ENCODE measurements at regions not wholly inside any gene's neighbourhood (a gene's known extent, or its start where the extent isn't known, plus 50 kb on each side); places are given as distances from the start of the nearest gene placed in this dataset.

- peak overlapping the region; percentile 36 for H3K4me3 ChIP-seq
- ATAC-seq (ENCODE audit: insufficient number of reproducible peaks, low FRiP score, low read depth) (peak; percentile 89), DNase-seq (ENCODE audit: low spot score) (peak; percentile 25)
- H3K27me3 ChIP-seq (replicated peaks; ENCODE audit: insufficient read depth) = no peaks in the 10 kb centered on the region
- H3K9me3 ChIP-seq = no peaks in the 10 kb centered on the region
- no peaks in the 10 kb centered on the region for H3K36me3 ChIP-seq
- H3K27ac ChIP-seq = no peak overlapping the region
- TF ChIP-seq, protein P1, sequence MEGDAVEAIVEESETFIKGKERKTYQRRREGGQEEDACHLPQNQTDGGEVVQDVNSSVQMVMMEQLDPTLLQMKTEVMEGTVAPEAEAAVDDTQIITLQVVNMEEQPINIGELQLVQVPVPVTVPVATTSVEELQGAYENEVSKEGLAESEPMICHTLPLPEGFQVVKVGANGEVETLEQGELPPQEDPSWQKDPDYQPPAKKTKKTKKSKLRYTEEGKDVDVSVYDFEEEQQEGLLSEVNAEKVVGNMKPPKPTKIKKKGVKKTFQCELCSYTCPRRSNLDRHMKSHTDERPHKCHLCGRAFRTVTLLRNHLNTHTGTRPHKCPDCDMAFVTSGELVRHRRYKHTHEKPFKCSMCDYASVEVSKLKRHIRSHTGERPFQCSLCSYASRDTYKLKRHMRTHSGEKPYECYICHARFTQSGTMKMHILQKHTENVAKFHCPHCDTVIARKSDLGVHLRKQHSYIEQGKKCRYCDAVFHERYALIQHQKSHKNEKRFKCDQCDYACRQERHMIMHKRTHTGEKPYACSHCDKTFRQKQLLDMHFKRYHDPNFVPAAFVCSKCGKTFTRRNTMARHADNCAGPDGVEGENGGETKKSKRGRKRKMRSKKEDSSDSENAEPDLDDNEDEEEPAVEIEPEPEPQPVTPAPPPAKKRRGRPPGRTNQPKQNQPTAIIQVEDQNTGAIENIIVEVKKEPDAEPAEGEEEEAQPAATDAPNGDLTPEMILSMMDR (IDR thresholded peaks at IDR 0.05) = no peak
- peaks cover 0 to 29% of the 10 kb centered on the region in 2 donors for H3K4me1 ChIP-seq (ENCODE audit: control insufficient read depth in 1 of 2, low read depth in 2 of 2)
These were observed 104.7 kb upstream of the NOCT start for GRCh38 chr4:138910914-138911336.

DNA sequence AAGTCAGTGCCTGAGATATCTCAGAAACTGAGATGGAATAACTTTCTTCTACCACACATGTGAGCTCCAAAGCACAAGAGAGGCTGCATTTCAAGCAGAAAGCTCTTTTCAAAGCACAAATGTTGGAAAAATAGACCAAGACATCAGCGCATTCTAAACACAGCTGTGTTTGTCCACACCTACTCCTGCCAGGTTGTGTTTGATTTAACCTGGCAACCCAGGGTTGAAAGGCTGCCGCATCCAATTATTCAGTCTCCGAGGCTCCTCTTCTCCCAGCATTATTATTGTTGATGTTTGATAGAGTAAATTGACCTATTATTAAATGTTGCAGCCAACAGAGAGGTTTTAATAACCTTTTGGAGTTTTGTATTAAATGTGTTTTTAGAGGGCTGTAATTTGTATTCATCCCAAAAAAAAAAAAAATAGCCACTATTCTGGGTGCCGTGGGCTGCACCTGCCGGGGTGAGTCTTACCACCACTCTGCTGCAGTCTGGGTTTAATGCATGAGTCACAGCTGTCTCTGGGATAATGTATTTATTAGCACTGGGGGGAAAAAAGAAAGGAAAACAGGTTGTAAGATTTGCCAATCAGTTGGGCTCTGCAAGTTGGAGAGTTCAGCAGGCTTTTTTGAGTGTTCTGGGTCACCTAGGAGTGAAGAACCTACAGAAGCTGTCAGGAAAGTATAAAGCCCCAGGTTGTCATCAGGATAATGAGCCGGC is 105.2 kb upstream of the NOCT start:
- H3K27me3 ChIP-seq (replicated peaks; ENCODE audit: insufficient read depth) = no peaks in the 10 kb centered on the region
- ATAC-seq (ENCODE audit: insufficient number of reproducible peaks, low FRiP score, low read depth) (no peak), DNase-seq (ENCODE audit: low spot score) (no peak)
- peaks cover 0 to 29% of the 10 kb centered on the region in 2 donors for H3K4me1 ChIP-seq (ENCODE audit: control insufficient read depth in 1 of 2, low read depth in 2 of 2)
- H3K9me3 ChIP-seq = no peaks in the 10 kb centered on the region
- peak overlapping the region; percentile 36 for H3K4me3 ChIP-seq
- no peak overlapping the region for H3K27ac ChIP-seq
- TF ChIP-seq, protein P1 (IDR thresholded peaks at IDR 0.05) = no peak
- H3K36me3 ChIP-seq = no peaks in the 10 kb centered on the region

GRCh38 chr4:138909587-138909986 is 106.0 kb upstream of the NOCT start:
- TF ChIP-seq, protein P1 (IDR thresholded peaks at IDR 0.05) = no peak
- peaks cover 0 to 29% of the 10 kb centered on the region in 2 donors for H3K4me1 ChIP-seq (ENCODE audit: control insufficient read depth in 1 of 2, low read depth in 2 of 2)
- no peak overlapping the region for H3K27ac ChIP-seq
- DNase-seq (ENCODE audit: low spot score) (no peak), ATAC-seq (ENCODE audit: insufficient number of reproducible peaks, low FRiP score, low read depth) (no peak)
- no peaks in the 10 kb centered on the region for H3K36me3 ChIP-seq
- H3K4me3 ChIP-seq = no peak overlapping the region
- H3K9me3 ChIP-seq = no peaks in the 10 kb centered on the region
- no peaks in the 10 kb centered on the region for H3K27me3 ChIP-seq (replicated peaks; ENCODE audit: insufficient read depth)

DNA sequence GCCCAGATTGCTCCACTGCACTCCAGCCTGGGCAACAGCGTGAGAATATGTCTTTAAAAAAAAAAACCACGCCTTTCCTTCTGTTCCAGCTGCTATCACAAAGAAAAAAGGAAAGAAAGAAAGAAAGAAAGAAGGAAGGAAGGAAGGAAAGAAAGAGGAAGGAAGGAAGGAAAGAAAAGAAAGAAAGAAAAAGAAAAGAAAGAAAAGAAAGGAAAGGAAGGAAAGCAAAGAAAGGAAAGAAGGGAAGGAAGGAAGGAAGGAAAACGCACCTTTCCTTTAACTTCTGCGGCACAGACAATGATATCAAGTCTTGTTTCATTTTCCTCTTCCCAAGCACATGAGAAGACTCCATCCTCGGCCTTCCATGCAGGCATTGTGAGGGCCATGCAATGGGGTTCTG is 107.4 kb upstream of the NOCT start:
- Histone ChIP-seq H3K4me1 (ENCODE audit: control insufficient read depth in 1 of 2, low read depth in 2 of 2) (peaks cover 0 to 29% of the 10 kb centered on the region in 2 donors), H3K9me3 (no peaks in the 10 kb centered on the region), H3K36me3 (no peaks in the 10 kb centered on the region), H3K4me3 (no peak overlapping the region), H3K27ac (no peak overlapping the region), H3K27me3 (replicated peaks; ENCODE audit: insufficient read depth) (no peaks in the 10 kb centered on the region)
- DNase-seq (ENCODE audit: low spot score) = no peak
- TF ChIP-seq, protein P1 (IDR thresholded peaks at IDR 0.05) = no peak
- no peak for ATAC-seq (ENCODE audit: insufficient number of reproducible peaks, low FRiP score, low read depth)

GRCh38 chr4:138907174-138907573 is 108.4 kb upstream of the NOCT start:
- peaks cover 0 to 22% of the 10 kb centered on the region in 2 donors for H3K4me1 ChIP-seq (ENCODE audit: control insufficient read depth in 1 of 2, low read depth in 2 of 2)
- DNase-seq (ENCODE audit: low spot score) (no peak), ATAC-seq (ENCODE audit: insufficient number of reproducible peaks, low FRiP score, low read depth) (no peak)
- TF ChIP-seq, protein P1 (IDR thresholded peaks at IDR 0.05) = no peak
- no peaks in the 10 kb centered on the region for H3K36me3 ChIP-seq
- H3K9me3 ChIP-seq = no peaks in the 10 kb centered on the region
- H3K27ac ChIP-seq = no peak overlapping the region
- no peak overlapping the region for H3K4me3 ChIP-seq
- H3K27me3 ChIP-seq (replicated peaks; ENCODE audit: insufficient read depth) = no peaks in the 10 kb centered on the region
